Kidney epithelial cell (primary cell): ENCODE measurements at regions not wholly inside any gene's neighbourhood (a gene's known extent, or its start where the extent isn't known, plus 50 kb on each side); places are given as distances from the start of the nearest gene placed in this dataset.

ENCODE experiments used
- DNase-seq: peaks from one replicate; pipeline ENCODE4 v3.0.0-alpha.2; 2010; ENCODE audit warnings: low read depth
- H3K27me3 ChIP-seq: 2 replicates; pipeline ENCODE4 v1.6.0; 2011; ENCODE audit warnings: low read length; ENCODE audit not compliant: control insufficient read depth, insufficient read depth
- H3K36me3 ChIP-seq: 2 replicates; pipeline ENCODE4 v1.5.1; 2011; ENCODE audit warnings: low read length; ENCODE audit not compliant: control insufficient read depth, insufficient read depth
- H3K4me3 ChIP-seq: 2 replicates; pipeline ENCODE4 v1.5.1; 2011; ENCODE audit warnings: low read depth, mild to moderate bottlenecking, control low read depth, low read length
- CTCF ChIP-seq: IDR thresholded peaks from 2 replicates; pipeline ENCODE4 v1.5.1; 2011; ENCODE audit warnings: mild to moderate bottlenecking, moderate library complexity, low read length, control low read depth, inconsistent platforms; ENCODE audit not compliant: insufficient read depth, poor library complexity, severe bottlenecking

- H3K27me3 ChIP-seq = no peaks in the 10 kb centered on the region
- H3K36me3 ChIP-seq = no peaks in the 10 kb centered on the region
- DNase-seq = no peak
- no peak overlapping the region for H3K4me3 ChIP-seq
- no peak for TF ChIP-seq CTCF
Measured at GRCh38 chr16:64718486-64718885, 403.4 kb downstream of the CDH11 start.

- TF ChIP-seq CTCF = no peak
- Histone ChIP-seq H3K4me3 (no peak overlapping the region), H3K36me3 (no peaks in the 10 kb centered on the region), H3K27me3 (no peaks in the 10 kb centered on the region)
- no peak for DNase-seq
Measured at GRCh38 chr16:64717871-64718270, 404.0 kb downstream of the CDH11 start.

- H3K36me3 ChIP-seq = no peaks in the 10 kb centered on the region
- no peaks in the 10 kb centered on the region for H3K27me3 ChIP-seq
- no peak for TF ChIP-seq CTCF
- DNase-seq = no peak
- H3K4me3 ChIP-seq = no peak overlapping the region
Measured at GRCh38 chr16:64715624-64716023, 406.2 kb downstream of the CDH11 start.

GRCh38 chr16:64712026-64712425 lies 409.8 kb downstream of the CDH11 start:
- H3K4me3 ChIP-seq = no peak overlapping the region
- no peak for DNase-seq
- TF ChIP-seq CTCF = no peak
- H3K36me3 ChIP-seq = no peaks in the 10 kb centered on the region
- no peaks in the 10 kb centered on the region for H3K27me3 ChIP-seq

GRCh38 chr16:64711596-64711995 lies 410.3 kb downstream of the CDH11 start:
- Histone ChIP-seq H3K4me3 (no peak overlapping the region), H3K27me3 (no peaks in the 10 kb centered on the region), H3K36me3 (no peaks in the 10 kb centered on the region)
- DNase-seq = no peak
- TF ChIP-seq CTCF = no peak

GRCh38 chr16:64711026-64711425 lies 410.8 kb downstream of the CDH11 start:
- Histone ChIP-seq H3K27me3 (no peaks in the 10 kb centered on the region), H3K4me3 (no peak overlapping the region), H3K36me3 (no peaks in the 10 kb centered on the region)
- no peak for DNase-seq
- TF ChIP-seq CTCF = no peak
